ENCODE measurements at regions not wholly inside any gene's neighbourhood (a gene's known extent, or its start where the extent isn't known, plus 50 kb on each side); places are given as distances from the start of the nearest gene placed in this dataset.

DNA sequence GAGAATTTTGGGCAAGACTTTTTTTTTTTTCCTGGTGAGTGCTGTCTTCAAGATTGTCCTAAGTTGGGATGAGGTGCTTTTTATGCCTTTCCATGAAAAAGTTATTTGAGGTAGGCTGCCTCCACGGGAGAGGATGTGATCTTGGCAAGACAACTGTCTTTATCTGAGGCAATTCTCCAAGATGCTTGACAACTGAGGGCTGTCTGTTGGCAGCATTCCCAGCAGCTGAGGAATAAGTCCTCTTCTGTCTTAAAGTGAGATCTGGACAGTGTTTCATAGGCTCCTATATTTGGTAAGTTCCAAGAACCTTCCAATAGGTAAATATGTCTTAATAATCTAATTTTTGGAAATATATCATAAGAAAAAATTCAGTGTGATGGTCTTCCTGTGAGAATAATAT is 662.0 kb downstream of the CDH11 start:
- ATAC-seq (no peak), DNase-seq (no peak)
- Mint-ChIP-seq H3K27me3 (no peaks in the 10 kb centered on the region), H3K4me3 (no peak overlapping the region), H3K4me1 (no peaks in the 10 kb centered on the region), H3K9me3 (peaks cover 18 to 25% of the 10 kb centered on the region in 2 donors), H3K27ac (no peak overlapping the region)

DNA sequence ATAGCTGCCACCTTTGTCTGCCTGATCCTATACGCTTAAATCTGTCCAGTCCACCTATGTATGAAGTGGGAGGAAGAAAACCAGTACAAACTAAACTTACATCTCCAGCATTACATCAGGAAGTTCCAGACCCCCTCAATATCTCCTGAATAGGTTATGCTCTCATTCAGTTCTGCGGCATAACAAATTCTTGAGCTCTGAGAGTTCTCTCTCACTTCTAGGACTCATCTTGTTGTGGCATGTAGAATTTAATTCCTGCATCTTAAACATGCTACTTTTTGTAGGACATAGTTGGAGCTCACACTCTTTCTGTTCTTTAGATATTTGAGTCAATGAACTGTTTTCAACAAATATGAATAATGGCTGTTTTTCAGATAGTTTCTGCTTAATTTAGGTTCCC is 662.5 kb downstream of the CDH11 start:
- no peaks in the 10 kb centered on the region for H3K27me3 Mint-ChIP-seq
- DNase-seq, result no peak

DNA sequence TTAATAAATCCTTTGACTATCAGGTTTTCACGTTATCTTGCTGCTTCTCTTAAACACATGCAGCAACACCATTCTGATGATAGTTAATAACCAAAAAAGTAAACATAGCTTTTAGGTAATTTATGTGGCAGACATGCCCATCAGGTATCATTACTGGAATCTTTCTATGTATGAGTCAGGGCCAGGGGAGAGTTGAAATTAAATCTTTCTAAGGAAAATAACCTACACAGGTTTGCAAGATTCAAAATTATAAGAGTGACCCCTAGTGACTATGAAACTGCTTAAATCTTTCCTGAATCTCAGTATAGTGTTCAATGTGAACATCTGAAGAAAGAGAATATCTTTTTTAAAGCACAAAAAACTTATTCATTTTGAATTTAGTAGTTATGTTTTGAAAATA is 666.6 kb downstream of the CDH11 start:
- ATAC-seq (no peak), DNase-seq (no peak)
- Mint-ChIP-seq H3K4me3 (no peak overlapping the region), H3K27ac (no peak overlapping the region), H3K9me3 (peaks cover 18 to 22% of the 10 kb centered on the region in 2 donors), H3K27me3 (no peaks in the 10 kb centered on the region), H3K4me1 (no peaks in the 10 kb centered on the region)

More for the DNA sequence above, 662.5 kb downstream of the CDH11 start:
- ATAC-seq, result no peak
- Mint-ChIP-seq H3K4me3 (no peak overlapping the region), H3K9me3 (peaks cover 20 to 28% of the 10 kb centered on the region in 2 donors), H3K27ac (no peak overlapping the region), H3K4me1 (no peaks in the 10 kb centered on the region)

DNA sequence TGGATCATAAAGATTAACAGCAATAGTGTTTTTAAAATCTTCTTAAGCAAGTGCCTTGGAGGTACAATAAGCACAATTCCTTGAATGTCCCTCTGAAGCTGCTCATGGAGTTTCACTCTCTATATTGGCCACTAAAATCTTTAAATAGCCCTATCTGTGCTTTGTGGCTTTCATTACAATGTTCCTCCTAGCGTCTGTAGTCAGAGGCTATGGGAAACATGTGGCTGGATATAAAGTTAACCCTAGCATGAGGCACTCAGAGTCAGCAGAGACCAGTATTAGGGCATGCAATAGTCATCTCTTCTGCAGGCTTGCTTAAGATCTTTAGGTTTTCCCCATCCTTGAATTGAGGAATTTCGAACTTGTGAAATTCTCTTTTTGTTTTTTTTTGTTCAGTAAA is 668.2 kb downstream of the CDH11 start:
- Mint-ChIP-seq H3K4me1 (no peaks in the 10 kb centered on the region), H3K4me3 (no peak overlapping the region), H3K9me3 (peaks cover 9 to 18% of the 10 kb centered on the region in 2 donors), H3K27ac (no peak overlapping the region), H3K27me3 (no peaks in the 10 kb centered on the region)
- ATAC-seq (no peak), DNase-seq (no peak)

GRCh38 chr16:64452446-64452845 is 669.4 kb downstream of the CDH11 start:
- ATAC-seq (no peak), DNase-seq (no peak)
- Mint-ChIP-seq H3K27ac (no peak overlapping the region), H3K4me3 (no peak overlapping the region), H3K27me3 (no peaks in the 10 kb centered on the region), H3K4me1 (no peaks in the 10 kb centered on the region), H3K9me3 (peaks cover 11 to 22% of the 10 kb centered on the region in 2 donors)

- Mint-ChIP-seq H3K27ac (no peak overlapping the region), H3K4me1 (no peaks in the 10 kb centered on the region), H3K9me3 (peaks cover 23 to 24% of the 10 kb centered on the region in 2 donors), H3K27me3 (no peaks in the 10 kb centered on the region), H3K4me3 (no peak overlapping the region)
- DNase-seq (no peak), ATAC-seq (no peak)
These were observed 671.7 kb downstream of the CDH11 start for GRCh38 chr16:64450177-64450576.

- ATAC-seq (no peak), DNase-seq (no peak)
- no peaks in the 10 kb centered on the region for H3K4me1 Mint-ChIP-seq
- H3K27me3 Mint-ChIP-seq, result no peaks in the 10 kb centered on the region
- peaks cover 19 to 20% of the 10 kb centered on the region in 2 donors for H3K9me3 Mint-ChIP-seq
- H3K4me3 Mint-ChIP-seq, result no peak overlapping the region
- no peak overlapping the region for H3K27ac Mint-ChIP-seq
These were observed 672.4 kb downstream of the CDH11 start for GRCh38 chr16:64449506-64449905.

GRCh38 chr16:64445649-64446048 is 676.2 kb downstream of the CDH11 start:
- no peak overlapping the region for H3K27ac Mint-ChIP-seq
- peaks cover 22 to 23% of the 10 kb centered on the region in 2 donors for H3K9me3 Mint-ChIP-seq
- ATAC-seq (no peak), DNase-seq (no peak)
- H3K4me3 Mint-ChIP-seq, result no peak overlapping the region
- no peaks in the 10 kb centered on the region for H3K4me1 Mint-ChIP-seq
- no peaks in the 10 kb centered on the region for H3K27me3 Mint-ChIP-seq

DNA sequence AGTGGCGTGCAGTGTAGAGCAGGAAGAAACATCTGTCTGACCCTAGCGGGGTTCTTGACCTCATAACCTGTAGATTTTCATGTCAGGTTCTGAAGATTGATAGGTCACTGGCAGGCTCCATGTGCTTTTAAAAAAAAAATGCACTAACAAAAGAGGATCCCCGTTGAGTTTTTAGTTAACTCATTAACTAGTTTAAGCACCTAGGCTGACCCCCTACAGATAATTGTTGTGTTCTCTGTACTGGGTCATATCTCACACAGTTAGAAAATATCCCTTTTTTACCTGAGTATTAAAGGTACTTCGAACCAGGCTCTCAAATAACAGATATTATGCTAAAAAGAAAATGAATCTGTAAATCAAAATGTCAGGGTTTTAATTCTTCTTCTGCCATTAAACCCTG is 676.6 kb downstream of the CDH11 start:
- Mint-ChIP-seq H3K27me3 (no peaks in the 10 kb centered on the region), H3K9me3 (peaks cover 20 to 25% of the 10 kb centered on the region in 2 donors), H3K4me1 (no peaks in the 10 kb centered on the region), H3K27ac (no peak overlapping the region), H3K4me3 (no peak overlapping the region)
- no peak for ATAC-seq
- DNase-seq, result no peak

DNA sequence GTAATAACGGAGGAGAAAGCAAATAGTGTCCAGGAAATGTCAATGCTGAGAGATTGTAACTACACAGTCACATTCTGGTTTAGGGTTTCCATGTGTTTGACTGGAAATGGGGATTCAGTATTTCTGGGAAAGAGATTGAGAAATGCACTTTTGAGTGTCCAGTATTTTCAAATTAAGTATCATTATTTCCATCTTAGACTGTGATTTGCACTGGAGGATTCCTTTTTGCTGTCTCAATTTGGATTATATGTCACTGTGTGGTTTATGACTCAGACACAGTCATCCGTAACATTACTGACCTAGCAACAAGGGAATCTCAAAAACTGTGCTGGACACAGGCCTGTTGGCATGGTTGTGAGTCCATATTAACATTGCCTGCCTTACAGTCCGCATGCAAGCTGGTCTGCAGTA is 681.4 kb downstream of the CDH11 start:
- H3K27me3 Mint-ChIP-seq, result no peaks in the 10 kb centered on the region
- ATAC-seq (no peak), DNase-seq (no peak)
- H3K27ac Mint-ChIP-seq, result no peak overlapping the region
- H3K4me3 Mint-ChIP-seq, result no peak overlapping the region
- no peaks in the 10 kb centered on the region for H3K4me1 Mint-ChIP-seq
- peaks cover 15 to 20% of the 10 kb centered on the region in 2 donors for H3K9me3 Mint-ChIP-seq

DNA sequence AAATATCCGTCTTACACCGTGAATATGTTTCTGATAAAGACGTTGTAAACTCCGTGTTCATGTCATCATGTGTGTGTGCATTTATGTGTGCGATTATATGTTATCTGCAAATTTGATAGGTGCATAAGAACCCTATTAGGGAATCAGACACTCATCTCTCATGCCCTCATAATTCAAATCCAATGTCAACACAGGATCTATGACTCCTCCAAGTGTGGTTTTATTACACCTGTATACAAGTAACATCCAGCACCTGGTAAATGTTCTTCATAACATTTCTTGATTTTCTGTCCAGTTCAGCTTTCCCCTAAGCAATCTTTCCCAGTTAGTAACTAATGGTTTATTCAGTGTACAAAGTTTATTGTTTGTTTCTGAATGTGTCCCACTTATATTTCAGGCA is 681.9 kb downstream of the CDH11 start:
- no peak overlapping the region for H3K27ac Mint-ChIP-seq
- no peaks in the 10 kb centered on the region for H3K27me3 Mint-ChIP-seq
- peaks cover 15 to 20% of the 10 kb centered on the region in 2 donors for H3K9me3 Mint-ChIP-seq
- no peak for ATAC-seq
- no peak for DNase-seq
- H3K4me3 Mint-ChIP-seq, result no peak overlapping the region
- no peaks in the 10 kb centered on the region for H3K4me1 Mint-ChIP-seq

DNA sequence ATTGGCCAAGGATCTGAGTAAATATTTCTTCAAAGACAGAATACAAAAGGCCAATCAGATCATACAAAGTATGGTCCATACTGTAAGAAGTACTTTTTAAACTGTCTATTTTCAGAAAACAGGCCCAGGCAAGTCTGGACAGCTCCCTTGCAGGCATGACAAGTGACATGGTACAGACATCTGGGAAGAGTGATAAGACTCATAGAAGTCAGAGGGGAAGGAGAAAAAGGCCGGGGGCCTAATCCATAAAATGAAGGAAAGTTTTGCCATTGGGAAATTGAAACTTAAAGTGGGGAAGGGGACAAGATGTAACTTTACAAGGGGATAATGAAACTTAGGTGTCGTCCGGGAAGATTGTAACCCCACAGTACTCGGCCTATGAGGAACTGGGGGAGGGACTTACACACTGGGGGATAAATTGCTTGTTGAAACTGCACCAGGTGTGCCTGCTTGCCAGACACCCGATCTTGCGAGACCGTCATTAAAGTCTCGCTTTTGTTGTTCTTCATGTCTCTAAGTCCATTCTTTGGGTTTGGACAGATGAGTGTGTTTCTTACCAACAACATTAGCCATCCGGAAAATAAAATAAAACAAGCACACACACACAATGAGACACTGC is 684.0 kb downstream of the CDH11 start:
- H3K27me3 Mint-ChIP-seq, result no peaks in the 10 kb centered on the region
- peaks cover 15 to 17% of the 10 kb centered on the region in 2 donors for H3K9me3 Mint-ChIP-seq
- H3K4me3 Mint-ChIP-seq, result no peak overlapping the region
- ATAC-seq, result no peak
- no peak for DNase-seq
- no peaks in the 10 kb centered on the region for H3K4me1 Mint-ChIP-seq
- no peak overlapping the region for H3K27ac Mint-ChIP-seq

DNA sequence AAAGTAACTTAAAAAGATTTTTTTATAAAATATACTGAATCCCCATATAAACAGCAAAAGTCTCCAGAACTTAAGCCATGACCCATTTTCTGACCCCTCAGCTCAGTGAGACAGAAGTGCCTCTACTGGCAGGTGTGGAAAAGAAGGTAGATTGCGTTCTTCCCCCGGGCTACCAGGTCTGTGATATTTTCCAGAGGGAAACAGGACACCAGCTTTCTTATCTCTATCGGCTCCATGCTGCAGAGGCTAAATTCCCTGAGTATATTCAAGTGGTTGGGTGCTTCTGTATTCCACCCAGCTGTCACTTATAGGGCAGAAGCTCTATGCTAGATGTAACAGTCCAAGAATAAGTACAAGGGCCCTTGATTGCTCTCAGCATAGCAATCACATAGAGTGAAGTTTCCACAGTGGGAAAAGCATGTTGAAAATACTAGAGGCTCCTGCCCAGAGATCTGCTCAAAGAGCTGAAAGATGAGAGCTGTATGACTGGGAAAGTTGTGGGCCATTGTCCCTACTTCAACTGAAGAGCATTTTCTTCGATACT is 687.3 kb downstream of the CDH11 start:
- DNase-seq, result no peak
- no peak for ATAC-seq
- no peak overlapping the region for H3K4me3 Mint-ChIP-seq
- H3K4me1 Mint-ChIP-seq, result no peaks in the 10 kb centered on the region
- H3K9me3 Mint-ChIP-seq, result peaks cover 18 to 21% of the 10 kb centered on the region in 2 donors
- no peaks in the 10 kb centered on the region for H3K27me3 Mint-ChIP-seq
- H3K27ac Mint-ChIP-seq, result no peak overlapping the region

DNA sequence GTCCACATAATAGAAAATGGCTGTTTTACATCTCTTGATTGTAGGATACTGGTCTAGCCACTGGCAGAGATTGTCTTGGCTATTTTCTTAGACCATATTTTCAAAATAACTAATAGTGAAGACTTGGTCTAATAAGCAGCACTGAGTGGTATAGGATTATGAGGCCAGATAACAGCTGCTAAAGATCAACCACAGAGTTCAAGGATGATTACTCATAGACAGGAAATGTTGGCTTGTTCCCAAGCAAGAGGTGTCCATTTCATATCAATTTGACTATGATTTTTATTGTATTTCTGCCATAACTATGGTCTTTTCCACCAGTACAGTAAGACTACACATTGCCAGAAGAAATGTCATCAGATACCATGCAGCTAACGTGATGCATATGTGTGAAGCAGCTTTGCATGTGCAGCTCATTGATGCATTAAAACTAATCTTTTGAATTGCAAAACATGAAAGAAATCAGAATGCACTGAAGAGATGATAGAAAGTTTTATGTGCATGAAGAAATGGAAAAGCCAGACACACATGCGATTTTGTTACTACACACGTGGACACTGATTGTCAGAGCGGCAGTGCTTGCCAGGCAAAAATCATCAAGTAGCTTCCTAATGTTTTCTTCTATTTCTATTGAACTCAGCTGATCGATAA is 693.3 kb downstream of the CDH11 start:
- Mint-ChIP-seq H3K9me3 (peaks cover 11 to 20% of the 10 kb centered on the region in 2 donors), H3K27me3 (no peaks in the 10 kb centered on the region), H3K4me1 (no peaks in the 10 kb centered on the region), H3K4me3 (no peak overlapping the region), H3K27ac (no peak overlapping the region)
- ATAC-seq (no peak), DNase-seq (no peak)

DNA sequence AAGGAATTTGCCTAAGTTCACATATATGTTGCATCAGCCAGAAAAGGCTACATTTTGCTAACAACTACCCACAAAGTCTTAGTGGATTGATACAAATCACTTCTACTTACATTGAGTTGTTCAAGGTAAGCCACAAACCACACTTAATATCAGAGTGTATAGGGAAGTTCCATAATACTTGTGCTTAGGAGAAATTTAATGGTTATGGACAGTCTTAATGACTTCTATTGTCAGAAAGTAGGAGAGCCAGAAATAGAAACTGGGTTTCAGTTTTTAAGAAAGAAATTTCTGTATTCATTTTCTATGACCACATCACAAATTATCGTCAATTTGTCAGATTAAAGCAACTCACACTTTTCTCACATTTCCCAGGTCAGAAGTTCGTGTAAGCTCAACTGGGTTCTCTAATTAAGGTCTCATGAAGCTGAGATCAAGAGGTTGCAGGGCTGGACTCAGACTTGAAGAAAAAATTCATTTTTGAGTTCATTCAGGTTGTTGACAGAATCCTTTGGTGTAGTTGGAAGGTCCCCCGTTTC is 695.7 kb downstream of the CDH11 start:
- Mint-ChIP-seq H3K27ac (no peak overlapping the region), H3K27me3 (no peaks in the 10 kb centered on the region), H3K9me3 (peaks cover 0 to 17% of the 10 kb centered on the region in 2 donors), H3K4me1 (no peaks in the 10 kb centered on the region), H3K4me3 (no peak overlapping the region)
- ATAC-seq, result no peak
- DNase-seq, result no peak

- DNase-seq, result no peak
- Mint-ChIP-seq H3K27me3 (no peaks in the 10 kb centered on the region), H3K4me3 (no peak overlapping the region), H3K9me3 (peaks cover 0 to 18% of the 10 kb centered on the region in 2 donors), H3K27ac (no peak overlapping the region), H3K4me1 (no peaks in the 10 kb centered on the region)
- ATAC-seq, result no peak
These were observed 696.5 kb downstream of the CDH11 start for GRCh38 chr16:64425381-64425780.

Data from stimulated activated naive CD8-positive, alpha-beta T cell treated with anti-CD3 and anti-CD28 coated beads, Interleukin-15, amount 100 ng/mL, for 72 hours (primary cell).